HTR-8/SVneo (cell line): ENCODE measurements at regions not wholly inside any gene's neighbourhood (a gene's known extent, or its start where the extent isn't known, plus 50 kb on each side); places are given as distances from the start of the nearest gene placed in this dataset.

ENCODE experiments used
- DNase-seq: peaks from one replicate; pipeline ENCODE4 v3.0.0; 2011; ENCODE audit warnings: low spot score, mixed read lengths; ENCODE audit not compliant: insufficient read length
- FAIRE-seq: peaks from 2 replicates; lab custom pipeline; 2011; peaks lifted over from hg19 to GRCh38; lab: Jason Lieb, UNC

- FAIRE-seq (no peak), DNase-seq (no peak)
Observed at GRCh38 chr4:18531731-18532130, 510.2 kb upstream of the LCORL start.

- DNase-seq: no peak
- no peak for FAIRE-seq
Observed at GRCh38 chr4:18529482-18529881, 507.9 kb upstream of the LCORL start.

DNA sequence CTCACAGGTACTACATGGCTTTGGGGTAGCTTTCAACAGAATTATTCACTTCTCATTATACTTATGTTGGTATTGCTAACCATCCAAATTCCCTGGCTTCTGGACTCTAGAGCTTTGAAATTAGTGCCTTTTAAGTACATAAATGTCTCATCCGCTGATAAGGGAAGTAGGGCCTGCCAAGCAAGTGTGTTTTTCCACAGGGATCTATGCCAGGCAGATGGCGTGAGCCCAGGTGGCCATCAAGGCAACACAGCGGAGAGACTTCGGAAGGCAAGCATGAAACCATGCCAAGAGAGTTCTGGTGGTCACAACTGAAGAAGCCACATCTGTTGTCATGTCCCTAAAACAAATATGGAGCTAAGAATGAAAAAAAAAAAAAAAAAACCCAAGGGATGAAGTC is 503.1 kb upstream of the LCORL start:
- FAIRE-seq (no peak), DNase-seq (no peak)

- no peak for DNase-seq
- no peak for FAIRE-seq
Observed at GRCh38 chr4:18518098-18518497, 496.5 kb upstream of the LCORL start.

DNA sequence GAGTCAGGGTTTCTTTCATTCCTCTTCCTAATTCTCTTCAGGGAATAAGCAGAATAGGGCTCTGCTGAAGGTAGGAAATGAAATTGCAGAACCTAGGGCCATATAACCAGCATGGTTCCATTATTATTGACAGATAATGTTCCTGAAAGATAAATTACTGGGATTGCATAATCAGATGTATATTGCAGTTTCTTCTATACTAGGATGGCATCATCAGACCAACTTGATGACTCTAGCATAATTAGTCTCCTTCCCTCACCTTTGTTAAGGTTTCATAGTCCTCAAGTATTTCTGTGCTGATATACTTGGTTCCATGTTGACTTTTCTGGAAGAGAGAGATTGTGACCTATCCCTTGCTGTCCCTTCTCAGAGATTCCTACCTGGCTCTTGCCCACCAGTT is 492.3 kb upstream of the LCORL start:
- FAIRE-seq (no peak), DNase-seq (no peak)

DNA sequence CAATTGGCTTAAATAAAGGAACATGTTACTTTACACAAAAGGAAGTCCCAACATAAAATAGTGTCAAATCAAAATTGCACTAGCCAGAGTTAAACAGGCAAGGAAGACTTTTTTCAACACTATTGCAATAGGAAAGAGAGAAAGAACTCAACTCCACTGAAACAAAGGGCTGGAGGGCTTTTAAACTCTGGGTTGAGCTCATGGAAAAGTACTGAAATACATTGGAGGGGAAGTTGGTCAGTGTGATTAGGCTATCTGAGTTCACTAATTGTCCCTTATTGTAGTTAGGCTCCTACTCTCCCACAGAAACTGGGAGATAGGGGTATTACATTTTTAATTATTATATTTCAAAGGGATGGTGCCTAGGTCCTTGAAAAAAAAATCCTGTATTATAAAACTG is 491.2 kb upstream of the LCORL start:
- no peak for DNase-seq

GRCh38 chr4:18511727-18512126 is 490.2 kb upstream of the LCORL start:
- DNase-seq (no peak), FAIRE-seq (no peak)

More for the DNA sequence above, 491.2 kb upstream of the LCORL start:
- no peak for FAIRE-seq

DNA sequence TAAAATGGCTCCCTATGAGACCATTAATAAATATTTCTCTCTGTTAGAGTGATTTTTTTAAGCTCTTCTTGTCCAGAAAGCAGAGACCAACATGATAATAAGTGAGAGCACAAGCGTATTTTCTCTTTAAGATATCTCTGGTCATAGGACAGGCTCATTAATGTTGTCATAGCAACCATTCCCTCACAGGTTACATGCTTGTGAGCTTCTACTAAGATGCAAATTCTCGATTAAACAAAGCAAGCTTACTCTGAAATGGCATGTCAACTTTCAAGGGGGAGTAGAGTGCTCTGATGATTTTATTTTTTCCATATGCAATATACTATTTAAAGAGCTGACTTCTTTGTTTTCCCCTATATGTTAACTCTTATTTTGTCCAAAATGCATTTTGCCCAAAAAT is 487.2 kb upstream of the LCORL start:
- DNase-seq (no peak), FAIRE-seq (no peak)

DNA sequence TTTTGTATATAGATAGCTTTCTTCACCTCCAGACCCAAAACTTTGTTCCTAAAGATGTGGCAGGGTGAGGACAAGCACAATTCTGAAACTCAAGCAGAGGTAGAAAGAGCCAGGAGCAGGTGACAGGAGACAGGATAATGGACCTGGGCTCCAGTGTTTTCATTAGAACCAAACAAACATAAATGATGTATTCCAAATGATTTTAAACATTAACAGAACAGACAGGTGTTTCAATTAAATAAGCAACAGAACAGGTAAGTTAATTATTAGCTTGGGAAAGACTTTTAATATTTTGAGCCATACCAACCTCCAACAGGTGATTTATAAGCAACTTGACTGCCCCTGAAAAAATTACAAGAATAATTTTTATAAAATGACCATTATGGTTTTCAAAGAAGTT is 459.4 kb upstream of the LCORL start:
- FAIRE-seq (no peak), DNase-seq (no peak)

DNA sequence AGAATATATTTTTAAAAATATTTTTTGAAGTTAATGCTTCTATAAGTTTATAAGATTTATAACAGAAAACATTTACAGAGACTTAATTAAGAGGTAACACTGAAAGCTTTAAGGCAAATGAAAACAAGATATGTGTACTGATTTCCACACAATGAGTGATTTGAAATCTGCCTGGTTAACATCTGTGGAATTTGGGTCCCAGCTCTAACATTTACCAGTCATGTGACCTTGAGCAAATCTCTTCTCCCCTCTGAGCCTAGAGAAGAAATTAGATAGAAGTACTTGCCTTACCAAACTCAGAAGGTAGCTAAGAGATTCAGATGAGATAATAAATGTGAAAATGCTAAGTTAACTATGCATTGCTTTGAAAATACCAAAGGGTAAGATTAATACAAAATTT is 458.8 kb upstream of the LCORL start:
- no peak for DNase-seq
- FAIRE-seq: no peak

- FAIRE-seq: no peak
Observed at GRCh38 chr4:18479825-18480224, 458.3 kb upstream of the LCORL start.

GRCh38 chr4:18463987-18464559 is 442.5 kb upstream of the LCORL start:
- no peak for FAIRE-seq
- DNase-seq: no peak

More at GRCh38 chr4:18479825-18480224, 458.3 kb upstream of the LCORL start:
- DNase-seq: no peak

- no peak for DNase-seq
- no peak for FAIRE-seq
Observed at GRCh38 chr4:18458465-18458864, 436.9 kb upstream of the LCORL start.

- FAIRE-seq (no peak), DNase-seq (no peak)
Observed at GRCh38 chr4:18454349-18454748, 432.8 kb upstream of the LCORL start.

DNA sequence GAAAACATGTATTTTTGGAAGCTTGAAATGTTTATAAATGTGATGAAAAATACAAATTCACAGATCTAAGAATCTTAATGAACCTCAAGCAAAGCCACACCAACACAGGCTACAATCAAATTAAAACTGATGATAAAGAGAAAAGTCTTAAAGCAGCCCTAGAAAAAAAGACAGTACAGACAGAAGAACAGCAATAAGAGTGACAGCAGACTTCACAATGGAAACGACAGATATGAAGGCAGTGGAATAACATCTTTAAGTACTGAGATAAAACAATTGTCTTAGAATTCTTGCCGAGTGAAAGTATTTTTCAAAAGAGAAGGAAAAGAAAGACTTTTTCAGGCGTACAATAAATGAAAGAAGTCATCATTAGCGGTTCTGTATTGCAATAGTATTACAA is 423.6 kb upstream of the LCORL start:
- no peak for FAIRE-seq

GRCh38 chr4:18444206-18444605 is 422.7 kb upstream of the LCORL start:
- FAIRE-seq: no peak

More for the DNA sequence above, 423.6 kb upstream of the LCORL start:
- no peak for DNase-seq

DNA sequence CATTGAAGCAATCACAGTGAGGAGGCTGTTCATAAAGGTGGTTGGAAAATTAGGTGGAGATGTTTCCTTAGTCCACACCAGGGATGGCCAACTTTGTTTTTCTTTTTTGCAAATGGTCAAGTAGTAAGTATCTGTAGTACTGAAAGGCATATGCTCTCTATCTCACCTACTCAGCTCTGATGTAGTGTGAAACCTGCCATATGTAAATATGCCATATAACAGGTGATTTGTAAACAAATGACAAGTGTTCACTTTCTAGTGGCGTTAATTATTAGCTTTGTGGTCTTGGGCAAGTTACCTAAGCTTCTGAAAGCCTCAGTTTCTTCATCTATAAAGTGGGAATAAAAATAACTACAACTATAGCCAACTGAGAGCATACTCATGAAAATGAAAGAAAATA is 421.4 kb upstream of the LCORL start:
- no peak for DNase-seq
- no peak for FAIRE-seq

More at GRCh38 chr4:18444206-18444605, 422.7 kb upstream of the LCORL start:
- no peak for DNase-seq

DNA sequence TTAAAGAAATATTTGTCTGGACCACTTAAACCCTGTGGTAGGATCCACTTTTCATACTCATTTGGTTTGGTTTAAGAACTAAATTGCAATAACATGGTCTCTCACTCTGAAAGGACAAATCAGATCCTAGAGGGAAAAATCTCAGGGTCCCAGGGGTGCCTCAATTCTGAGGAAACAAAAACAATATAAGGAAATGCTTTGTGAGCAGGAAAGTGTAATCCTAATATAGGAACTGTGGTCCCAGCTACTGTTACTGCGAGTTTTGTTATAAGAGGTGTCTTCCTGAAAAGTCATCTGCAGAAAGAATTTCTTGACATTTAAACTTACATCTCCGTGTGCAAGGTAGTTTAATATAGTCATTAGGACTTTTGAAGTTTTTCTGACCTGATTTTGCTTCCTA is 420.1 kb upstream of the LCORL start:
- FAIRE-seq (no peak), DNase-seq (no peak)

DNA sequence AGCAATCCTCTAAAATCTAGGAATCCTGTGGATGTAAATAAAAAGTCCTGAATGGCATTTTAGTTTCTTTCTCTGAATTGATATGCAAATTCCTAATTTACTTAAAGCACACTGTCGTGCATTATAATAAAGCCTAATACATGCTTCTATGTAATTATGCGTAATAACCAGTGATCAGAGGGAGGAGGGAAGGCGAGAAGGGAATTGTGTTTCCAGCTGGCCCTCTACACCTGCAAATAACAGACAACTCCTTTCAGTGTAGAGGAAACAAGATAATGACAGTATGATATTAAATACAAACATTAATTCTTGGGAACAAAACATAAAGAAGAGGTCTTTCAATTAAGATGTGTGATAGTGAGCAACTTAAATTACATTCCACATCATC is 419.6 kb upstream of the LCORL start:
- no peak for FAIRE-seq
- no peak for DNase-seq

DNA sequence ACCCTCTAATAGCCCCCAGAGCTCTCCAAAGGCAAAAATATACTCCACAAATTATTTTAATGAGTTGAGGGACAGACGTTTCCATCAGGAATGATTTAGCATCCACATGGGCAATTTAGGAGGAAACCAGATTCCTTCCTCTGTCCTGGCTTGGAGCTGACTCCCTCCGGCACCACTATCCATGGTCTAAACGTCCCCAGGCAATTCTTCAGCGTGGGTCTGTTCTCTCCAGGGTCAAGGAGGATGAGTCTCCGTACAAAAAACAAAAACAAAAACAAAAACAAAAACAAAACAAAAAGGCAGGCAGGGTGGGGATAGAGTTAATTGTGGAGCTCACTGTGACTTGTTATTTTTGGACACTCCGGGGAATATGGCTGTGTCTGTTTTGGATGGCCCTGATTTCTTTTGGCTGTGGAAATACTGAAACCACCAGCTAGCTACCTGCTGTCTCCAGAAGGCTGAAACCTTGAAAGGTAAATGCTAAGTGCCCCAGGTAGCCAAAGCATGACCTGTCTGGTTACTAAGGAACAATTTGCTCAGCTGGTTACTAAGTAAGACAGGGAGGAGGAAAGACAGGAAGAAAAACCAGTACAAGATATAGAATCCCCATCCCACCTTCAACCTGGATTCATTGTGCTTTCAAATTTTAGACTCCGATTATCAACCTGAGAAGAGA is 419.1 kb upstream of the LCORL start:
- FAIRE-seq: no peak
- no peak for DNase-seq

- FAIRE-seq (no peak), DNase-seq (no peak)
Observed at GRCh38 chr4:18439311-18439710, 417.8 kb upstream of the LCORL start.

DNA sequence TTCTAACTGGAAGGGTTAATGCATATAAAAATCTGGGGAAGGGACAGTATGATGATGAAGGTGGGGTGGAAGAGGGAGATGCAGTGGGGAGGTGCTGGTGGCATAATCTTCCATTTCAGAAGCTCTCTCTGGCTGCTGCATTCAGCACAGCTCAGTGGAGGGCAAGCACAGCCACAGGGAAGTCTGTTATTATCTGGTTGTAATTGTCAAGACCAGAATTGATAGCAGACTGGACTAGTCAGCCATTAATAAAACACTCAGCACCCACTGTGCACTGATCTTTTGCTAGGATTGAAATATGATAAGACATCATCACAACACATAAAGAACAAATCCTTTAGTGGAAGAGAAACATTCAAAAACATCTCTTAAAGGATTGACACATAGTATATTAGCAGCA is 414.2 kb upstream of the LCORL start:
- DNase-seq (no peak), FAIRE-seq (no peak)
